Activated T-helper 1 cell treated with anti-CD3 and anti-CD28 coated beads, Interleukin-12 subunit alpha, Interleukin-12 subunit beta, Interleukin-2, Interleukin-4 antibody, amounts not matched to agents 30 ng/mL and 10 ng/mL and 1 ng/mL, durations not matched to agents 14 hours and 24 hours and 36 hours (primary cell): ENCODE measurements at regions not wholly inside any gene's neighbourhood (a gene's known extent, or its start where the extent isn't known, plus 50 kb on each side); places are given as distances from the start of the nearest gene placed in this dataset.

ENCODE experiments used
- DNase-seq: peaks from one replicate; pipeline ENCODE4 v3.0.0; 2021; ENCODE audit warnings: low spot score
- H3K27ac Mint-ChIP-seq: one replicate; pipeline ENCODE4 v1.8.0; 2021; ENCODE audit warnings: mild to moderate bottlenecking, mixed read lengths
- H3K27me3 Mint-ChIP-seq: one replicate; pipeline ENCODE4 v1.8.0; 2022; ENCODE audit warnings: mild to moderate bottlenecking, moderate library complexity, mixed read lengths; ENCODE audit not compliant: insufficient read depth
- H3K36me3 Mint-ChIP-seq: one replicate; pipeline ENCODE4 v1.8.0; 2021; ENCODE audit warnings: low read depth, mixed read lengths
- H3K4me1 Mint-ChIP-seq: one replicate; pipeline ENCODE4 v1.8.0; 2021; ENCODE audit warnings: low read depth, mixed read lengths
- H3K4me3 Mint-ChIP-seq: one replicate; pipeline ENCODE4 v1.8.0; 2021; ENCODE audit warnings: mild to moderate bottlenecking, moderate library complexity, mixed read lengths
- H3K9me3 Mint-ChIP-seq: one replicate; pipeline ENCODE4 v1.8.0; 2021; ENCODE audit warnings: mixed read lengths
- intact Hi-C: fragments of 100-400 bp; cut with micrococcal nuclease; formaldehyde crosslinking; loops from one replicate; pipeline ENCODE4 v1.15.1; 2024

DNA sequence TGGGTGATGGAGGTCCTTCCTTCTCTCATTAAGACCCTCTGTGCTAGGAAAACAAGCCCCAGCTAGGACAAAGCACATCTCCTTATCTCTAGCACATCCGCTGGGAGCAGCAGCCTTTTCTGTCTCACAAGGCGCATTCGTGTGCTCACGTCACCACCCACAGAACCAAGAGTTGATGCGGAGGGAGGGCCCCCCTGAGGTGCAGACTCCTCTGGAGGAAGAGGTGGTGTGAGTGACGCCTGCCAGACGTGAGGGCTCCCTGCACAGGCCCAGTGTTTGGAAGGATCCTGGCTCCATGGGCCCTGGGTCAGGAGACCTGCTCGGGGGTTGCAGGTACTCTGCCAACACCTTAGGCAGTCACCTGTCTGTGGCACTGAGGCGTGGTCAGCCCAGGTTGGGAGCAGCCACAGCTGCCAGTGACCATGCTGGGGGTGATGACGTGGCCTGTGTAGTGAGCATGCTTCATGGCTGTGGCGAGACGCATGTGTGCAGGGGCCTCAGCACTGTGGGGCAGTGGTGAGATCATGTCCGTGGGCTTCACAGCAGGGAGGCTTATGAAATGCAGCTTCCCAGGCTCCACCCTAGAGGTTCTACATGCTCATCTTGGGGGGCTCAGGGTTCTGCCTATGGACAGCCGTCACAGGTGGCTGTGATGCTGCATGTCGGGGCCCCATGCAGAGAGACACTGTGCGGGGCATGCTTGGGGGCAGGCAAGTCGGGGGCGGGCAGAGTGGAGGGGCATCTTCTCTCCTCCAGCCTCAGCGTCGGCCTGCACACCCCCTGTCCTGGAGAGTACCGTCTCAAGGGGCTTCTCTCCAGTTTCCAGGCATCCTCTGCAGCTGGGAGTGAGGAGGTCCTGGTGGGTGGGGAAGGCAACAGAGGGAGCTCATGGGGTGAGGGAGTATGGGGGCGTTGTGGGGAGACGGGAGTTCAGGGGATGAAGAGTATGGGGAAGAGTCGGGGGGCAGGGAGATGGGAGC is 56.2 kb upstream of the DPYSL4 start:
- intact Hi-C loops = no loop called here
- H3K27me3 Mint-ChIP-seq = peaks cover 3% of the 10 kb centered on the region
- H3K27ac Mint-ChIP-seq = no peak overlapping the region
- no peaks in the 10 kb centered on the region for H3K36me3 Mint-ChIP-seq
- DNase-seq = no peak
- H3K4me3 Mint-ChIP-seq = no peak overlapping the region
- H3K9me3 Mint-ChIP-seq = no peaks in the 10 kb centered on the region
- H3K4me1 Mint-ChIP-seq = no peaks in the 10 kb centered on the region

DNA sequence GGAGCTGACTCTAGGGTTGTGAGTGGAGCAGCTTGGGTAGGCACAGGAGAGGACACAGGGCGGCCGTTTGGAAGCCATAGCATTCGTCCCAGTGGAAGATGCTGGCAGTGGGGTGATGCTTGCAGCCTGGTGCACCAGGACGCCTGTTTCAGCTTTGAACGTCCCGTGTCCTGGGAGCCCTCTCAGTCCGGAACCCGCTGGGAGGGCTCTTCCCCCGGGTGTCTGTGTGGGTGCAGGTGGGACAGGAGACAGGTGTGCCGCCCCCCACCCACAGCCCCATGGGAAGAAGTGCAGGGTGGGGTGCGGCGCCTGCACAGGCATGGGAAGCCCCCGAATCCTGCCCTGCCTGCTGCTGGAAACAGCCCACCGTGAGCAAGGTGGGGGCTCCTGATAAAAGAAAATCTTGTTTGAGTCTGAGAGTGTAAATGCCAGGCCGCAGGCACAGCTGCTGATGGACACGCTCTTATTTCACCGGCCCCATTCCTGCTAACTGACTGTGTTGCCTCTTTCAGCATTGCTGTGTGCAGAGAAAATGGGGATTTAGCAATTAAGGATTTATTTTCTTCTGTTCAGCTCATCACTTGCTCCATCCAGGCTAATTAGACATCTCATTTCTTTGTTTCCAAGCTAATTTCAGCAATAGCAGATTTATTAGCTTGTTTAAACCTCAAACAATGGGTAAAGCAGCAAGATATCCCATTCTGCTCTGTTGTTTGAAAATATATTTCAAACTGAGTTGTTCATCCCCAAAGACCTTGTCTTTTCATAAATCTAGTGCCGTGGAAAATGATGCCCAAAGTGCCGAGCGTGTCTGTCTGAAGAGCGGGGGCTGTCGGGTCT is 54.9 kb upstream of the DPYSL4 start:
- DNase-seq = no peak
- no peak overlapping the region for H3K27ac Mint-ChIP-seq
- no peaks in the 10 kb centered on the region for H3K36me3 Mint-ChIP-seq
- no peaks in the 10 kb centered on the region for H3K9me3 Mint-ChIP-seq
- intact Hi-C loops = no loop called here
- H3K4me3 Mint-ChIP-seq = no peak overlapping the region
- H3K27me3 Mint-ChIP-seq = peaks cover 3% of the 10 kb centered on the region
- no peaks in the 10 kb centered on the region for H3K4me1 Mint-ChIP-seq

DNA sequence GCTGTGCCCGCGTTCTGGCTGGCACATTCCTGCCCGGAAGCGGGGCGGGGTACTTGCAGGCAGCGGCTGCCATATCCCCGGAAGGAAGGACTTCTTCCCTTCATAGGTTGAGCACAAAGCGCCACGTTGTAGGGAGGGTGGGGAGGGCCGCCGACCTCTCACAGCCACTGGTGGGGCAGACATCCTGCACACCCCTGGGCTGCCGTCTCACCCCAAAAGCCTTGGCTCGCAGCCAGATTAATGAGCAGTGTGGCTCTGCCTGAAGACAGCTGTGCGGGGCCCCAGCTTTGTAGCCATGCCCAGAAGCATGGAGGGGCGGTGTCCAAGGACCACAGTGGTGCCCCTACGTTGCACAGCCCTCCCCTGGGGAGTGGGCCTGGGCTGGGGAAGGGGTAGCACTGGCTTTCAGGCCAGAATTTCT is 54.3 kb upstream of the DPYSL4 start:
- no peaks in the 10 kb centered on the region for H3K4me1 Mint-ChIP-seq
- no peaks in the 10 kb centered on the region for H3K9me3 Mint-ChIP-seq
- no peak for DNase-seq
- H3K27me3 Mint-ChIP-seq = peaks cover 3% of the 10 kb centered on the region
- H3K27ac Mint-ChIP-seq = no peak overlapping the region
- intact Hi-C loops = no loop called here
- H3K36me3 Mint-ChIP-seq = no peaks in the 10 kb centered on the region
- no peak overlapping the region for H3K4me3 Mint-ChIP-seq

DNA sequence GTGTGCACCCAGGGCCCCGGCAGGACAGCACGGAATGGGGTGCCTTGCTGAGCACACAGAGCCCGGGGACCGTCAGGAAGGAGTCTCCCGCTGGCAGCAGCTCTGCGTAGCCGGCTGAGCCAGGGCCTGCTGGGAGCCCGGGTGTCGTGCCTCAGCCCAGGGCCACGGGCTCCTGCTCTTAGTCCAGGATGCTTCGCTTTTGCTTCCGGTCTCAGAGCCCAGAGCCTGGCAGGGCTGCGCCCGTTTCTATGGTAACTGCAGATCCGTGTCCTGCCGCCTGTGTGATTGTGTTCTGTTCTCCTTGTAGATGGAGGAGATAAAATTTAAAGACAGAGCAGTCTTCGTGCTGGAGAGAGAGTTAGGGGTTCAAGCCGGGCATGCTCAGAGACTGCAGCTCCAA is 53.7 kb upstream of the DPYSL4 start:
- no peak overlapping the region for H3K4me3 Mint-ChIP-seq
- H3K27ac Mint-ChIP-seq = no peak overlapping the region
- no peak for DNase-seq
- H3K9me3 Mint-ChIP-seq = no peaks in the 10 kb centered on the region
- H3K27me3 Mint-ChIP-seq = peaks cover 3% of the 10 kb centered on the region
- H3K4me1 Mint-ChIP-seq = no peaks in the 10 kb centered on the region
- H3K36me3 Mint-ChIP-seq = no peaks in the 10 kb centered on the region
- intact Hi-C loops = no loop called here

DNA sequence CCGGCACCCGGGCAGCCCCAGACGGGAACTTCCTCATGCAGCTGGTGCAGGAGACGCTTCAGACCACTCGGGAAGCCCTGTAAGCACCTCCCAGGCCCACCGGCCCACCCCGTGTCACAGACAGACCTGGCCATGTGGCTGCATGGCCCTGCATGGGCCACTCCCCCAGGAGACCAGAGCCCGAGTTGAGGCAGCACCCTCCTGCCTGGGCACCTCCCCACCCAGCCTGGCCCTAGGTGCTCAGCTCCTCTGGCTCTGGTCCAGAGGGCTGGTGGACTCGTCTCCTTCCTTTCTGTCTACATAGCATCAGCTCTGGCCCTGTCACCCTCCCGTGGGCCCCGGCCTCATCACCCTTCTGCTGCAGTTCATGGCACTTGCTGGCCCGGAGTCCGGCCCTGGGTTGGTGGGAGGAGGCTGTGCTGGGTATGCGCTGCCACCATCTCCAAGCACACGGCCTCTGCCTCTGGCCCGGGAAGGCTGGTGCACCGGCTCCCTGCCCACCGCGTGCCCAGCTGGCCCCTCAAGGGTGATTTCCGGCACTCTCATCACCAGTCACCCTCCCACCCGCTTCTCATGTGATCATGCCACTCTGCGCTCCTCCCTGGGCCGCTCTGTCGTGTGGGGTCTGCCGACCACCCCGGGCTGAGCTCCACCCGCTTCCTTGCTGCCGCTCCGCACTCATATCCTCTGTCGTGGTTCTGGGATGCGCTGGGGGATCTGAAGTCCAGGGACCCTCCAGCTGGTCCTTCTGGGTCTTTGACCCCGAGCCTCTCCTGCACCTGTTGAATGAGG is 53.1 kb upstream of the DPYSL4 start:
- no peak for DNase-seq
- Mint-ChIP-seq H3K27me3 (peaks cover 3% of the 10 kb centered on the region), H3K36me3 (no peaks in the 10 kb centered on the region), H3K27ac (no peak overlapping the region), H3K4me1 (no peaks in the 10 kb centered on the region), H3K9me3 (no peaks in the 10 kb centered on the region), H3K4me3 (no peak overlapping the region)
- intact Hi-C loops = no loop called here

DNA sequence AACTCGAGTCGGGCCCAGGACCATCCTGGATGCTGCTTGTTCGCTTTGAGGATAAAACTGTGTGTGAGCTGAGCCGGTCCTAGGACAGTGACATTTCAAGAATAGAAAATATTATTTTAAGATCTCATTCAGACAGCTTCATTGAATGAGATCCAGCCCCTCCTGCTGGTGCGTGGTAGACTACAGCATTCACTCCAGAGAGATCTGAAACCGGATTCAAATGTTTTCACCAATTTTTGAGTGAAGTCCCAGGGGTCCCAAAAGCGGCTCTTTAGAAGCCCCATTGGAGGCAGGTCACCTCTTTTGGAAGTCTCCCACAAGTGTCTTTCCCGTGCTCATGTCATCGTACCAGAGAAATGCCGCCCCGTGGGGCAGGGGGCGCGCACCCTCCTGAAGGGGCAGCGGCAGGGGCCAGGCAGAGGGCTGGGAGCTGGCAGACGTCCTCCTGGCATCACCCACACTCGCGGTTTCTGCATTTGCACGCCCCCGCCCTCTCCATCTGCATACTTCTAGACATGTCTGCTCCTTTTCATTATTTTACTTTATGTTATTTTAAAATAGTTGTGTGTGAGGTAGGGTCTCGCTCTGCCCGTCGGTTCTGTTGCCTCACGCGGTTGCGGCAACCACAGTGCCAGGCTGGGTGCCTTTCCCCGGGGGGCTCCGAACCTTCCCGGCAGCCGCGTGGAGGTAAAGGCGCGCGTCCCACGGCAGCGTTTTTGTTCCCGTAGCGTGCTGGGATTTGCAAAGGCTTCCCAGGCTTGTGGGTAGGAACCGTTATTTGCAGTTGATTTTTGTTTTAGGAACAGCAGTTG is 52.3 kb upstream of the DPYSL4 start:
- H3K27ac Mint-ChIP-seq = no peak overlapping the region
- H3K9me3 Mint-ChIP-seq = no peaks in the 10 kb centered on the region
- intact Hi-C loops = no loop called here
- H3K36me3 Mint-ChIP-seq = no peaks in the 10 kb centered on the region
- DNase-seq = no peak
- no peaks in the 10 kb centered on the region for H3K4me1 Mint-ChIP-seq
- H3K27me3 Mint-ChIP-seq = peaks cover 3% of the 10 kb centered on the region
- H3K4me3 Mint-ChIP-seq = no peak overlapping the region

DNA sequence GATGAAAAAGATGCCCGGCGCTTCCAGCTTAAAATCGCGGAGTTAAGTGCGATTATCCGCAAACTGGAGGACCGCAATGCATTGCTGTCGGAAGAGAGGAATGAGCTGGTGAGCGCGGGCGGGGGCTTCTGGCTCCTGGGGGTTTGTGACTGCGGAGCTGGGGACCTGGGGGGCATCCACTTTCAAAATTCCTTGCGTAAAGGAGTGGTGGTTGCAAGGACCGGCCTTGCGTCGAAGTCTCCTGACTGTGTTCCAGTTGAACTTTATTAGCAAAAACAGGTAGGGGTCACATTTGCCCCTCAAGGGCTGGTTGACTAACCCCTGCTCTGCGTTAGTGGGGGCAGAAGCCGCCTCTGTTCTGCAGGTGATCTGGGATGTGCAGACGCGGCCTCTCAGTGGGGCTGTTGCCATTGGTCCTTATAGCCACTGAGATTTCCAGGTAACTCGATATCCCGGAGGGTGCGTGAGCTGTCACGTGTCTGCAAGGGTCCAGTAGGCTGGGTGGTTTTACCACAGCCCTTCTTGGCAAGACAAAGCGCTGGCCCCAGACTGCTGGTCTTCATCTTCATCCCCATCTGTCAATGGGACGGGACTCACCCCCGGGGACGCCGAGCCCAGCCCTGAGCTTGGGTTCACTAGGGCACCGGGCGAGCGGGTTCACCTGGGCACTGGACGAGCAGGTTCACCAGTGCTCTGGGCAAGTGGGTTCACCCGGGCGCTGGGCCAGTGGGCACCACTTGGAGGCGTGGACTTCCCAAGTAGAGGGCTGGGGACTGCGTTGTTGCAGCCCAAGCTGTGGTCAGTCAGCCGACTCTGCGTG is 51.5 kb upstream of the DPYSL4 start:
- DNase-seq = no peak
- H3K9me3 Mint-ChIP-seq = no peaks in the 10 kb centered on the region
- H3K27me3 Mint-ChIP-seq = peaks cover 2% of the 10 kb centered on the region
- H3K4me3 Mint-ChIP-seq = no peak overlapping the region
- intact Hi-C loops = no loop called here
- H3K4me1 Mint-ChIP-seq = no peaks in the 10 kb centered on the region
- H3K27ac Mint-ChIP-seq = no peak overlapping the region
- H3K36me3 Mint-ChIP-seq = no peaks in the 10 kb centered on the region

DNA sequence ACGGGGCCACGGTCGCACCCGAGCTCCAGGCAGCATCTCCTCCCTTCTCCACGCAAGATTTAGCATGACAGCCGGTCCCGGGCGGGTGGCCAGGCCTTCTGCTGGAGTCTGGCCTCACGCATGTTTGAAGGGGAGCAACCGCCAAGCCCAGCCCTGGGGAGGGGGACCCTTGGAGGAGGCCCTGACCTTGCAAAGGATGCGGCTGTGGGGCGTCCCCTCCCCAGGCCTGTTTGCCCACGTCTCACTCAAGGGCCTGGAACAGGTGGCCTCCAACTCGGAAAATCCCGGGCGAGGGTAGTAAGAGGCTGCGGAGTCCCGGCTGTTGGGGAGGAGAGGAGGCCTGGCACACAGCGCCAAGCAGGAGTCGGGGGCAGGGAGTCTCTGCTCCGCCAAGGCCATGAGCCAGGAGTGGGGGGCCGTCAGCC is 50.6 kb upstream of the DPYSL4 start:
- Mint-ChIP-seq H3K4me3 (no peak overlapping the region), H3K27me3 (peaks cover 2% of the 10 kb centered on the region), H3K4me1 (no peaks in the 10 kb centered on the region), H3K36me3 (no peaks in the 10 kb centered on the region), H3K27ac (no peak overlapping the region), H3K9me3 (no peaks in the 10 kb centered on the region)
- intact Hi-C loops = no loop called here
- DNase-seq = no peak

DNA sequence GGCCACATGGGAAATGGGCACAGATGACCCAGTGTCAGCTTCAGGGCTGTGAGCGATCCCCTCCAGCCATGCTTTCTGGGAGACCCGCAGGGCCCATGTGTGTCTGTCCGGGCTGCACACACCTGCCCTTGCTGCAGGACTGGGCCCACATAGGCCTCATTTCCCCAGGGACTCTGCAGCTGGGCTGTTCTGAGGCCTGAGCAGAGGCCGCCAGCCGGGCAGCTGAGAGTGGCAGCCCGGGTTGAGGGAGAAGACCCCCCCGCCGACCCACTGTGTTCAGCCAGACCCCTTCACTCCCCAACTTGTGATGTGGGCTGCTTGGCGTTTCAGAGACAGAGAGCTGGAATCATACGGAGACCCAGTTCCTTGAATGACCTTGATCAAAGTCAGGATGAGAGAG is 50.1 kb upstream of the DPYSL4 start:
- no peaks in the 10 kb centered on the region for H3K9me3 Mint-ChIP-seq
- H3K27me3 Mint-ChIP-seq = peaks cover 2% of the 10 kb centered on the region
- intact Hi-C loops = no loop called here
- no peaks in the 10 kb centered on the region for H3K4me1 Mint-ChIP-seq
- H3K27ac Mint-ChIP-seq = no peak overlapping the region
- no peak overlapping the region for H3K4me3 Mint-ChIP-seq
- H3K36me3 Mint-ChIP-seq = no peaks in the 10 kb centered on the region
- DNase-seq = no peak
